NCI-H2171 (cell line): ENCODE measurements at regions not wholly inside any gene's neighbourhood (a gene's known extent, or its start where the extent isn't known, plus 50 kb on each side); places are given as distances from the start of the nearest gene placed in this dataset.
"Not testable (repeated sequence)": the region's sequence is repeated elsewhere in the genome, so short reads cannot be mapped to it uniquely, and the experiment has no call there.

Source experiments
- DNase-seq: peaks from one replicate; lab custom pipeline; 2025; lab: John Stamatoyannopoulos, UW

GRCh38 chr13:60214213-60215055 lies 50.7 kb upstream of the DIAPH3 start:
- DNase-seq, result no peak

- DNase-seq, result no peak
Observed at GRCh38 chr13:60220072-60220471, 56.3 kb upstream of the DIAPH3 start.

- DNase-seq, result no peak
Observed at GRCh38 chr13:60221581-60221980, 57.9 kb upstream of the DIAPH3 start.

- peak; percentile 10 for DNase-seq
Observed at GRCh38 chr13:60226507-60226906, 62.8 kb upstream of the DIAPH3 start.

- DNase-seq, result no peak
Observed at GRCh38 chr13:60227158-60227557, 63.4 kb upstream of the DIAPH3 start.

GRCh38 chr13:60229708-60230272 lies 66.1 kb upstream of the DIAPH3 start:
- no peak for DNase-seq

GRCh38 chr13:60230593-60230992 lies 66.9 kb upstream of the DIAPH3 start:
- no peak for DNase-seq

- no peak for DNase-seq
Observed at GRCh38 chr13:60242043-60242595, 78.4 kb upstream of the DIAPH3 start.

GRCh38 chr13:60244381-60244780 lies 80.7 kb upstream of the DIAPH3 start:
- no peak for DNase-seq

- not testable (repeated sequence) for DNase-seq
Observed at GRCh38 chr13:60251419-60251818, 87.7 kb upstream of the DIAPH3 start.

- no peak for DNase-seq
Observed at GRCh38 chr13:60258349-60258748, 94.6 kb upstream of the DIAPH3 start.

- DNase-seq, result no peak
Observed at GRCh38 chr13:60260440-60260839, 96.7 kb upstream of the DIAPH3 start.

- DNase-seq, result no peak
Observed at GRCh38 chr13:60261432-60262351, 98.0 kb upstream of the DIAPH3 start.

GRCh38 chr13:60265566-60265965 lies 101.8 kb upstream of the DIAPH3 start:
- no peak for DNase-seq

GRCh38 chr13:60267498-60268202 lies 103.9 kb upstream of the DIAPH3 start:
- no peak for DNase-seq

- DNase-seq, result no peak
Observed at GRCh38 chr13:60268203-60268555, 104.5 kb upstream of the DIAPH3 start.

- DNase-seq, result no peak
Observed at GRCh38 chr13:60273971-60274527, 110.3 kb upstream of the DIAPH3 start.

- no peak for DNase-seq
Observed at GRCh38 chr13:60274655-60275054, 110.9 kb upstream of the DIAPH3 start.

GRCh38 chr13:60275208-60275607 lies 111.5 kb upstream of the DIAPH3 start:
- DNase-seq, result no peak

GRCh38 chr13:60280524-60280923 lies 116.5 kb upstream of the TDRD3 start:
- DNase-seq, result not testable (repeated sequence)

- DNase-seq, result no peak
Observed at GRCh38 chr13:60282186-60282585, 114.8 kb upstream of the TDRD3 start.
